MG63 (cell line): ENCODE measurements at regions not wholly inside any gene's neighbourhood (a gene's known extent, or its start where the extent isn't known, plus 50 kb on each side); places are given as distances from the start of the nearest gene placed in this dataset.
"Not testable (repeated sequence)": the region's sequence is repeated elsewhere in the genome, so short reads cannot be mapped to it uniquely, and the experiment has no call there.

ENCODE experiments used
- DNase-seq: peaks from one replicate; pipeline ENCODE4 v3.0.0-alpha.2; 2020
- H3K27me3 ChIP-seq: fragments of 250-450 bp; sonication (Bioruptor Pico); 2 replicates; pipeline ENCODE4 v1.5.1; 2020; ENCODE audit warnings: mild to moderate bottlenecking, moderate library complexity
- H3K36me3 ChIP-seq: fragments of 250-450 bp; sonication (Bioruptor Pico); 2 replicates; pipeline ENCODE4 v1.5.1; 2020; ENCODE audit warnings: mild to moderate bottlenecking, moderate library complexity
- H3K4me3 ChIP-seq: fragments of 250-450 bp; sonication (Bioruptor Pico); 2 replicates; pipeline ENCODE4 v1.5.1; 2020; ENCODE audit warnings: mild to moderate bottlenecking, moderate library complexity
- H3K9me3 ChIP-seq: fragments of 250-450 bp; sonication (Bioruptor Pico); 2 replicates; pipeline ENCODE4 v1.5.1; 2020; ENCODE audit warnings: mild to moderate bottlenecking, moderate library complexity

DNA sequence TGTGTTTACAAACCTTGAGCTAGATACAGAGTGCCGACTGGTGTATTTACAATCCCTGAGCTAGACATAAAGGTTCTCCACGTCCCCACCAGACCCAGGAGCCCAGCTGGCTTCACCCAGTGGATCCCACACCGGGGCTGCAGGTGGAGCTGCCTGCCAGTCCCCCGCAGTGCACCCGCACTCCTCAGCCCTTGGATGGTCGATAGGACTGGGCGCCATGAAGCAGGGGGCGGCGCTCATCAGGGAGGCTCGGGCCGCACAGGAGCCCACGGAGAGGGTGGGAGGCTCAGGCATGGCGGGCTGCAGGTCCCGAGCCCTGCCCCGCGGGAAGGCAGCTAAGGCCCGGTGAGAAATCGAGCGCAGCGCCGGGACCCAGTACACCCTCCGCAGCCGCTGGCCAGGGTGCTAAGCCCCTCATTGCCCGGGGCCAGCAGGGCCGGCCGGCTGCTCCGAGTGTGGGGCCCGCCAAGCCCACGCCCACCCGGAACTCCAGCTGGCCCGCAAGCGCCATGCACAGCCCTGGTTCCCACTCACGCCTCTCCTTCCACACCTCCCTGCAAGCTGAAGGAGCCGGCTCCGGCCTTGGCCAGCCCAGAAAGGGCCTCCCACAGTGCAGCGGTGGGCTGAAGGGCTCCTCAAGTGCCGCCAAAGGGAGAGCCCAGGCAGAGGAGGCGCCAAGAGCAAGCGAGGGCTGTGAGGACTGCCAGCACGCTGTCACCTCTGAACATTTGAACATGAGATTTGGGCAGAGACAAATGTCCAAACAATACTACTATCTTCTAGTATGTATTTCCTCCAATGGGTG, 1820.7 kb downstream of the NCAM2 start:
- not testable (repeated sequence) for H3K4me3 ChIP-seq, H3K36me3 ChIP-seq, H3K27me3 ChIP-seq, H3K9me3 ChIP-seq, DNase-seq

DNA sequence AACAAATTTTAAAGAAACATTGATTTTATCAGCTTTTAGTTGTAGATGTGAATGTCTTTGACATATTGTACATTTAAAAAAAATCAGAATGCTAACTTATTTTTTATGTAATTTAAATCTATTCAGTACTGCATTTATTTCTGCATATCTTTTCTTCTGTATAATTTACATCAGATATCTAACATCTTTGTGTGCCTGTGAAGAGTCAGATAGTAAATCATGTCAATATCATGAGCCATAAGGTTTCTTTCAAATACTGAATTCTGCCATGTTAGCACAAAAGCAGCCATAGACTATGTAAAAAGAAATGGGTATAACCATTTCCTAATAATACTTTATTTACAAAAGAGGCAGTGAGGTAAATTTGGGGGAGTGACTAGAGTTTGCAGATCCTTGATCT, 1829.2 kb downstream of the NCAM2 start:
- H3K36me3 ChIP-seq = no peaks in the 10 kb centered on the region
- H3K4me3 ChIP-seq = no peak overlapping the region
- H3K27me3 ChIP-seq = no peaks in the 10 kb centered on the region
- no peaks in the 10 kb centered on the region; the same call in 1 of the 2 replicates for H3K9me3 ChIP-seq
- DNase-seq = no peak

DNA sequence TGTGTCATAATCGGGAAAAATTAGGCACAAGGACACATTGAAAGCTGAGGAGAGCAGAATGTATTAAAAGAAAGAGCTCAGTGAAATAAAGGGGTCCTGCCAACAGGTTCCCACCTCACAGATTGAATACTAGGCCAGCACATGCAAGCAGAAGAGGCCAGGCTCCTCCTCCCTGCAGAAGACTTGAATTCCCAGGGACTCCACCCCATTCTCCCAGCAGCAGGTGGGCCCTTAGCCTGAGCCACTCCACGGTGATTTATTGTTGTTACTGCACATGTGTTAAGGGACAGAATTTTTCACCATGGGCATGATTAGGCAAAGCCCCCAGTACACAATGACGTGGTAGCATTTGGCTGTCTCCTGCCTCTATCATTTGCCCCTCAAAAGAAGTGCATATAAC, 1844.7 kb downstream of the NCAM2 start:
- H3K36me3 ChIP-seq = no peaks in the 10 kb centered on the region
- no peak for DNase-seq
- no peaks in the 10 kb centered on the region for H3K27me3 ChIP-seq
- peaks cover 5% of the 10 kb centered on the region; the same call in 1 of the 2 replicates for H3K9me3 ChIP-seq
- H3K4me3 ChIP-seq = no peak overlapping the region

DNA sequence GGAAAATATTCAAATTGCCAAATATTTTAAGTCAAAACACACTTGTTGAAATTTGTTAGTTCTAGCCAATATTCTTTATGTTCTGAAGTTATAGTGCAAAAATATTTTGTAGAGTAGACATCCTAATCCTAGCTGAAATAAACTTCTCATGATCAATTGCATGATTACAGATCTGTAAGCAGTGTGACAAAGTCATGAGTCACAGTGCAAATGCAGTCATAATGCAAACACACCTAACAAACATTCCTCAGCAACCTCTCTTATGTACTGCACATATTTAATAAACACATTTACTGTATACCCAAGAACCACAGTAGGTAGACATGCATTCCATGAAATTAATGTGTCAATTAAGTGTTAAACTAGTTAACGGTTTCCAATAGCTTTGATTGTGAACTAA, 1857.4 kb downstream of the NCAM2 start:
- H3K27me3 ChIP-seq = no peaks in the 10 kb centered on the region
- no peak overlapping the region for H3K4me3 ChIP-seq

DNA sequence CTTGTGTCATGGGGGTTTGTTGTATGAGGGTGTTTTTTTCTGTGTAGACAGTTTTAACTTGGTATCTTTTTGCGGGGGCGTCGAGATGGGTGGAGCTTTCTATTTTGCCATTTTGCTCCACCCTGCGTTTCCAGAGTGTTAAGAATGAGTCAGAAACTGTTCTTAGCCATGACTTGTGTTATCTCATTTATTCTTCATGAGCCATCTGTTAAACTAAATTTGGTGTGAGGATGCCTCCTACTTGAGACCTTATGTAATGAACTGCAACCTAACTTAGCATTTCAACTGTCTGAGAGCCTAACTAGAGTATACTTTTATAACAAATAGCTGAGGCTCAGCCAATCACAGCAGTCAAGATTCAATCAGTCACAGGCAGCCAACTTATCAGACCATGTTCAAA, 1873.5 kb downstream of the NCAM2 start:
- Histone ChIP-seq H3K4me3 (no peak overlapping the region), H3K36me3 (no peaks in the 10 kb centered on the region), H3K9me3 (no peaks in the 10 kb centered on the region), H3K27me3 (no peaks in the 10 kb centered on the region)
- no peak for DNase-seq

More for the DNA sequence above, 1857.4 kb downstream of the NCAM2 start:
- Histone ChIP-seq H3K36me3 (no peaks in the 10 kb centered on the region), H3K9me3 (no peaks in the 10 kb centered on the region)
- peak; percentile 13 for DNase-seq

DNA sequence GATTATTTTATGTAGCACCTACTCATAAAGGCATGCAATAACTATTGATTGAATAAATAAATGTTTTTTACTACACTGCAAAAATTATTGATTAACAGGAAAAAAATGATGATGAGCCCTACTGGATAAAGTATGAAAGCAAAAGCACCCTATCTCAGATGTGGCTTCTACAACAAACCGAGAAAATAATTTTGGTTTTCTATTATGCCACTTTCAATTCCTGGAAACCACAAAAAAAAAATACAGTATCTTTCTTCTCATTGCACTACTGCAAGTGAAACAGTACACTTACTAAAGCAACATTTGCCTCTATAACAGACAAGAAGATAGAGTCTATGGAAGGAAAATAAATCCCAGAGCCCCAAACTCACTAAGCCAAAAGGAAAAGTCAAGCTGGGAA, 1882.4 kb downstream of the NCAM2 start:
- Histone ChIP-seq H3K36me3 (no peaks in the 10 kb centered on the region), H3K27me3 (no peaks in the 10 kb centered on the region), H3K4me3 (no peak overlapping the region), H3K9me3 (no peaks in the 10 kb centered on the region)
- DNase-seq = no peak

DNA sequence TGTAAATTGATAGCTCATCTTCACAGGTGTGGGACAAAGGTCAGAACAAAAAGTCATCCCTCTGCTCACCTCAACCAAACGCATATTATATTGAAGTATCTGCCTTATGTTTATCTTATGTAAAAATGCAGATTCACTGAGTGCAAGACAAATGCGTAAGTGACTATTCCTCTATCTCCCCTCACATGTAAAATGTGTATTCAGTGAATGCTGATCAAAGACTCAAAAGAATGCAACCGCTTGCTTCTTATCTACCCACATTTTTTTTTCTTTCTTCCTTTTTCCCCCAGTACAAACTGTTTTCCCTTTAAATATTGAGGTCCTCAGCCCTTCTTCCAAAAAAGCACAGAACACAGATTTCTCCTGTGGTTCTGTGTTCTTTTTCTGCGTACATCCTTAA, 1882.9 kb downstream of the NCAM2 start:
- H3K9me3 ChIP-seq = no peaks in the 10 kb centered on the region
- H3K4me3 ChIP-seq = no peak overlapping the region
- H3K27me3 ChIP-seq = no peaks in the 10 kb centered on the region
- no peak for DNase-seq
- H3K36me3 ChIP-seq = no peaks in the 10 kb centered on the region

DNA sequence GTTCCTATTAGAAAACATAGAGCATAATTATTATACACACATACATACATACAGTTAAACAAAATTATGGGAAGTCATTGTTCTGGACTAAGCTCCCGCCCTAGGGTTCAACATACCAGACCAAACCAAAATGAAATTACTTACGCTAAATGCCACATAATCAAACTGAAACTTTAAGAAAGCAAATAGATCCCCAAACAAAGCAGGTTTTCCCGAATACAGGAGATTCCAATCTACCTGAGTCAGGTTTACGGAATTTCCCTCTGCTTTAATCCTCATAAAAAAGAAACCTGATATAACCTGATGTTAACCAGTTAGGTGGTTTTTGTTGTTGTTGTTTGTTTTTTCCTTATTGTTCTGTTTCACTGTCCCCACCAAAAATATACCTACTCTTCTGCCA, 1886.9 kb downstream of the NCAM2 start:
- Histone ChIP-seq H3K4me3 (no peak overlapping the region), H3K36me3 (no peaks in the 10 kb centered on the region), H3K9me3 (no peaks in the 10 kb centered on the region), H3K27me3 (no peaks in the 10 kb centered on the region)
- no peak for DNase-seq

DNA sequence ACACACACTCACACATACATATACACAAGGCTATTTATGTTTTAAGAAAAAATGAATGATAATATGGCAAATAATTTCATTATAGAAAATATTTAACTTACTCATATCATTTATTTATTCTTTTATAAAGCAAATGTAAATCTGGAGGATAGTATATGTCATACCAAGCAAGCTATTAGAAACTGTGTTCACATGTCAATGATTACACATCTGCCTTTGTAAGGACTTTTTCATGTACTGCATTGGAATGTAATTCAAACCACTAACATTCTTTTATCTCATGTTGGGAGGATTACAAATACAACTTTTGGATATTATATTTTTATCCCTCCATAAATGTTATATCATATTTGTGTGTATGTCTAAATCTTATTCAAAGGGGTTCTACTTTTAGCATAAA, 1887.4 kb downstream of the NCAM2 start:
- no peak for DNase-seq
- H3K9me3 ChIP-seq = no peaks in the 10 kb centered on the region

DNA sequence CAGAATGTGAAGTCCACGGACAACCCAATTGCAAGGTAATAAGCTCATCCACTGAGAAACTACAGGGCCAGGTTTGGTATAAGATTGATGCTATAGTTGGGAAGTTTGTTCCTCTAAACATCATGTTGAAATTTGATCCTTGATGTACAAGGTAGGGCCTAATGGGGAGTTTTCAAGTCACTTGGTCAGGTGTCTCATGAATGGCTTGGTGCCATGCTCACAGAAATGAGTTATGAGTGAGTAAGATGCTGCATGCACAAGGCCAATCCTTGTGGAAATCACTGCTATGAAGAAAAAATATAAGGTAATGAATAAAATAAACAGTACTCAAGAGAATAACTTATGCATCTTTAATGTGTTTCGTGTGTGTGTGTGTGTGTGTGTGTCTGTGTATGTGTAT, 1891.2 kb downstream of the NCAM2 start:
- Histone ChIP-seq H3K4me3 (no peak overlapping the region), H3K27me3 (no peaks in the 10 kb centered on the region), H3K9me3 (no peaks in the 10 kb centered on the region), H3K36me3 (no peaks in the 10 kb centered on the region)
- DNase-seq = no peak

More for the DNA sequence above, 1887.4 kb downstream of the NCAM2 start:
- Histone ChIP-seq H3K36me3 (no peaks in the 10 kb centered on the region), H3K27me3 (no peaks in the 10 kb centered on the region), H3K4me3 (no peak overlapping the region)

DNA sequence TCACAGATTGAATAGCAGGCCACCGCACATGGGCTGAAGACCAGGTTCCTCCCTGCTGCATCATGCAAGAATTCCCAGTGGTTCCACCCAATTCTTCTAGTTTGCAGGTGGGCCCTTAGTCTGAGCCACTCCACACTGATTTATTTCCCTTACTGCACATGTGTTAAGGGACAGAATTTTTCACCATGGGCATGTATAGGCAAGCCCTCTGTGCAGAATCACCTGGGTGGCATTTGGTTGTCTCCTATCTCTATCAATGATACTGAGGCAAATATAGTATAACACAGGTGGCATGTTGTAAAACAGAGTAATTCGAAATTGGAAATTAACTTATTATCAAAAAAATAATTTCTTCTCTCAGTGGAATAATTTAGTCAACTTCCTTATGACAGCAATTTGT, 1892.4 kb downstream of the NCAM2 start:
- Histone ChIP-seq H3K27me3 (no peaks in the 10 kb centered on the region), H3K9me3 (no peaks in the 10 kb centered on the region), H3K4me3 (no peak overlapping the region), H3K36me3 (no peaks in the 10 kb centered on the region)
- DNase-seq = no peak

DNA sequence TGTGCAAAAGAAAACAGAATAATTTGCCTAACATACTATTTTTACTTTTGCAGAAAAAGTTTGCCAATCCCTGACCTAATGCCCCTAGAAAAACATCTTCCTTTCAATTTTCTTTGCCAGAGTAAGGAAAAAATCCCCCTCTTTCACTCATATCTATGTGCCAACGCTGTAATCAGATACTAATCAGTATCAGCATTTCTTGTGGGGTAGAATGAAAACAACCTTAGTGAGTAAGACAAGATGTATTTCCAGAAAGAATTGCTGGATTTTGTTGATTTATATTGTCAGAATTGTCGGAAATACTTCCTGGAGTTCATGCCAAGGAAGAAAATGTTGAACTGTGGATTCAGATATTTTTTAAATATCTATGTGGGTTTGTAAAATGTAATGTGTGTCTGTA, 1893.8 kb downstream of the NCAM2 start:
- H3K9me3 ChIP-seq = no peaks in the 10 kb centered on the region

DNA sequence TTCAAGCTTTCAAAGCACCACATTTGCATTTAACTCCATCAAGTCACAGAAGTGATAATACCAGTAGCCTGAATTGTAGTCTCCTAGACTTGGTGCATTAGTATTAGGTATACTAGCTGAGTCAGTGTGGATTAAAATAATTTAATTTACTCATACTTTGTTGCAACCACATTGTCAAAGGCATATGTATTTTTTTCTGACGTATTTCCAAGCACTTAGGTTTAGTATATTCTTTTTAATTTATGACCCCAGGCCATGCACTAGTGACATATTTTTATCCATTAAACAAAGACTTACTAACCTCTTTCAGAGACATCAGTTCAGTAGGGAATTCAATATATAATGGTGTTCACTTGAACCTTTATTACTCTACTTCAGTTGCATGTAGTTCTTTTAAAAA, 1894.5 kb downstream of the NCAM2 start:
- Histone ChIP-seq H3K9me3 (no peaks in the 10 kb centered on the region), H3K36me3 (no peaks in the 10 kb centered on the region), H3K4me3 (no peak overlapping the region), H3K27me3 (no peaks in the 10 kb centered on the region)
- DNase-seq = no peak

More for the DNA sequence above, 1893.8 kb downstream of the NCAM2 start:
- H3K36me3 ChIP-seq = no peaks in the 10 kb centered on the region
- no peak for DNase-seq
- H3K4me3 ChIP-seq = no peak overlapping the region
- H3K27me3 ChIP-seq = no peaks in the 10 kb centered on the region

DNA sequence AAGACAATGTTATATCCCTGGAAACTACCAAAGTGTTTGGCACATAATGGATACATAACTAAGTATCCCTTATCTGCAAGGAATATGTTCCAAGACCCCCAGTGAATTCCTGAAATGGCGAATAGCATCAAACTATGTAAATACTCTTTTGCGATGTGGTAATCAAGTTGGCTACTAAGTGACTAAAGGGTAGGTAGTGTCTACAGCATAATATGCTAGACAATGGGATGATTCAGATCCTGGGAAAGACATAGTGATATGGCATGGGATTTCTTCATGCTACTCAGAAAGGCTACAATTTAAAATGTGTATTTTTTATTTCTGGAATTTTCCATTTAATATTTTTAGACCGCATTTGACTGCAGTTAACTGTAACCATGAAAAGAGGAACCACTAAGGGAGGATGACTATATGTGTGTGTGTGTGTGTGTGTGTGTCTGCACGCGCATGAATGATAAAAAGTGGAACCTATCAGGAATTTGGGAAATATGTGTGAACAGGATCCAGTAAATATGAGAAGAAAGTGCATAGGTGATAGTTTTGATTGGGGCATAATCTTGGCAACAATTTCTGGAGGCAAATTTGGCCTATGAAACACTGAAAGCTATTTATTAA, 1899.9 kb downstream of the NCAM2 start:
- Histone ChIP-seq H3K27me3 (no peaks in the 10 kb centered on the region), H3K4me3 (no peak overlapping the region), H3K36me3 (no peaks in the 10 kb centered on the region), H3K9me3 (no peaks in the 10 kb centered on the region)
- DNase-seq = no peak

DNA sequence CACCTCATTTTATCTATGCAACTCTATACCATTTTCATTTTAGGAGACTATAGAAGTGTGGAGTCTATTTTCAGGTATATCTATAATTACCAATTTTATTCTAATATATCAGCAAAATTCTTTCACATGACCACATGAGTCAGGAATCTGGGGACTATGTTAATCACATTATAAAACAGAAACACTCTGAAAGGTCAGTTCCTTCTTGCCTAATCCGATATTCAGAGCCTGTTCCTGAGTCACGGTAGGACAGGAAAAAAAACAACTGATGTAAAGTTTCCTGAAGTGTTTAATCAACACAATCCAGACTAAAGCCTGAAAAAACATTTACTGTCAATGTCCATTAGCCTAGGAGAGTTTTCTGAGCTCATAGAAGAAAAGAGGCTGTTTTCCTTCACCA, 1902.3 kb downstream of the NCAM2 start:
- Histone ChIP-seq H3K4me3 (no peak overlapping the region), H3K27me3 (no peaks in the 10 kb centered on the region), H3K9me3 (no peaks in the 10 kb centered on the region), H3K36me3 (no peaks in the 10 kb centered on the region)
- DNase-seq = no peak

DNA sequence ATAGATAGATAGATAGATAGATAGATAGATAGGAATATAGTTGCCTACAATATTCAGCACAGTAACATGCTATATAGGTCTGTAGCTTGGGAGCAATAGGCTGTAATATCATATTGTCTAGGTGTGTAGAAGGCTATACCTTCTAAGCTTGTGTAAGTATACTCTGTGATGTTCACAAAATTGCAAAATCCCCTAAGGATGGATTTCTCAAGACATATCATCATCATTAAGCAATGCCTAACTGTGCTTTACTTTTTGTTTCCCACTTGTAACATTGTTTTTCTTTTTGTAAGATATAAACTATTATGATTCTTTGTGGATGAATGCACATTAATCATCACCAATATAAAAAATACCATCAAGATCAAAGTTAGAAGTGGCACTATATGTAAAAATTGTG, 1905.6 kb downstream of the NCAM2 start:
- Histone ChIP-seq H3K27me3 (no peaks in the 10 kb centered on the region), H3K9me3 (no peaks in the 10 kb centered on the region), H3K36me3 (no peaks in the 10 kb centered on the region), H3K4me3 (no peak overlapping the region)
- DNase-seq = no peak

DNA sequence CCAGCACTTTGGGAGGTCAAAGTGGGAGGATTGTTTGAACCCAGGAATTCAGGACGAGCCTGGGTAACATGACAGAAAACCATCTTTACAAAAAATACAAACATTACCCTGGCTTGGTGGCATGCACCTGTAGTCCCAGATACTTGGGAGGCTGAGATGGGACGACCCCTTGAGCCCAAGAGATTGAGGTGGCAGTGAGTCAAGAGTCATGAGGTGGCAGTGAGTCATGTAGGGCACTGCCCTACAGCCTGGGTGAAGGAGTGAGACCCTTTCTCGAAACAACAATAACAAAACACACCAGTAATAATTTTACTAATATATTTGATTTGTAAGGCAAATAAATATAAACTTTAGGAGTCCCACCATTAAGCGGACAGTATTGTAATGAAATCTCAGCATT, 1906.2 kb downstream of the NCAM2 start:
- no peaks in the 10 kb centered on the region for H3K9me3 ChIP-seq
- no peaks in the 10 kb centered on the region for H3K36me3 ChIP-seq
- no peaks in the 10 kb centered on the region for H3K27me3 ChIP-seq
- DNase-seq = no peak
- no peak overlapping the region for H3K4me3 ChIP-seq

DNA sequence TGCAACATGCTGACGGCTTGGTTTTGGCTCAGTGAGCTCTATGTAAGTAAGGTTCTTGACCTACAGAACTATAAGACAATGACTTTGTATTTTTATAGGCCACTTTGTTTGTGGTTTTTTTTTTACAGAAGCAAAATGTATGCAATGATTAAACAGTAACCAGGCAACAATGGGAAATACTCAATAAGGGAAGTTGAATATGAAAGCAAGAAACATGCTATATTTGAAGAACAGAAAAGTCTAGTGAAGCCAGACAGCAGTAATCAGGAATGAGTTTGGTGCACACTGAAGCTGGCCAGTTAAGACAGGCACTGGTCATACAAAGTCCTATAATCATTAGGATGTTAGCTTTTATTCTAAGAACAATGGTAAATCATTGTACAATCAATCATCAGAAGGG, 1926.8 kb downstream of the NCAM2 start:
- no peak for DNase-seq
- H3K36me3 ChIP-seq = no peaks in the 10 kb centered on the region
- H3K9me3 ChIP-seq = no peaks in the 10 kb centered on the region; the same call in 1 of the 2 replicates
- H3K27me3 ChIP-seq = no peaks in the 10 kb centered on the region
- H3K4me3 ChIP-seq = no peak overlapping the region
